GM12878 (cell line): ENCODE measurements at regions not wholly inside any gene's neighbourhood (a gene's known extent, or its start where the extent isn't known, plus 50 kb on each side); places are given as distances from the start of the nearest gene placed in this dataset.

Experiments used
- HDAC6 ChIP-seq: fragments of 200-600 bp; sonication (generic); IDR thresholded peaks from one replicate; pipeline ENCODE4 v1.8.0; 2017; ENCODE audit warnings: antibody characterized with exemption; ENCODE audit not compliant: unreplicated experiment
- POLR2AphosphoS5 ChIP-seq: IDR thresholded peaks from 2 replicates; pipeline ENCODE4 v1.6.1; 2011; ENCODE audit warnings: mild to moderate bottlenecking, low read length, inconsistent platforms
- TF ChIP-seq, protein P1 (sequence below), 3 experiments: IDR thresholded peaks in 2 of 3; conservative IDR thresholded peaks in 1 of 3; 2 replicates each; pipeline ENCODE4 v1.5.1; 2011; ENCODE audit warnings: low read depth in 3 of 3, low read length in 3 of 3, mild to moderate bottlenecking in 3 of 3, control low read depth in 2 of 3, moderate library complexity in 2 of 3, inconsistent platforms in 1 of 3, mixed read lengths in 1 of 3; ENCODE audit not compliant: control insufficient read depth in 2 of 3, insufficient read depth in 1 of 3; ENCODE audit errors: extremely low read depth in 1 of 3

DNA sequence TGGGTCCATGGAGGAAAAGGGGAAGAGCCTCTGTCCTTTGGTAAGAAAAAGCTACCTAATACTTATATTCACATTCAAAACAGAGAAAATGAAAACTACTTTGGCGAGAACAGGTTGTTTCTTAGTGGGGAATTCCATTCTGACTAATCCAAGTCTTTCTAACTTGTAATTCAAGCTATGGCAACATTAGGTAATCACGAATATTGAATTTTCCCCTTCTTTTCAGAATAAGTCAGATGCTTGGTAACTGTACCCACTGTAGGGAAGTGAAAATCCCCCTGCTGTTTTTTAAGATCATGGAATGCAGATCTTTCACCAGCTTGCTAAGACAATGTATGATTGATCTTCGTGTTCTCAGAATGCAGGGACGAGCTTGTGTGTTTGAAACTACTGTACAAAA lies 384.4 kb downstream of the TCERG1L start:
- TF ChIP-seq HDAC6 (no peak), POLR2AphosphoS5 (no peak)
- TF ChIP-seq, protein P1, sequence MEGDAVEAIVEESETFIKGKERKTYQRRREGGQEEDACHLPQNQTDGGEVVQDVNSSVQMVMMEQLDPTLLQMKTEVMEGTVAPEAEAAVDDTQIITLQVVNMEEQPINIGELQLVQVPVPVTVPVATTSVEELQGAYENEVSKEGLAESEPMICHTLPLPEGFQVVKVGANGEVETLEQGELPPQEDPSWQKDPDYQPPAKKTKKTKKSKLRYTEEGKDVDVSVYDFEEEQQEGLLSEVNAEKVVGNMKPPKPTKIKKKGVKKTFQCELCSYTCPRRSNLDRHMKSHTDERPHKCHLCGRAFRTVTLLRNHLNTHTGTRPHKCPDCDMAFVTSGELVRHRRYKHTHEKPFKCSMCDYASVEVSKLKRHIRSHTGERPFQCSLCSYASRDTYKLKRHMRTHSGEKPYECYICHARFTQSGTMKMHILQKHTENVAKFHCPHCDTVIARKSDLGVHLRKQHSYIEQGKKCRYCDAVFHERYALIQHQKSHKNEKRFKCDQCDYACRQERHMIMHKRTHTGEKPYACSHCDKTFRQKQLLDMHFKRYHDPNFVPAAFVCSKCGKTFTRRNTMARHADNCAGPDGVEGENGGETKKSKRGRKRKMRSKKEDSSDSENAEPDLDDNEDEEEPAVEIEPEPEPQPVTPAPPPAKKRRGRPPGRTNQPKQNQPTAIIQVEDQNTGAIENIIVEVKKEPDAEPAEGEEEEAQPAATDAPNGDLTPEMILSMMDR (IDR thresholded peaks at IDR 0.05 in 2 of 3, conservative IDR thresholded peaks at IDR 0.05 in 1 of 3; ENCODE audit: control insufficient read depth in 2 of 3, extremely low read depth in 1 of 3, insufficient read depth in 1 of 3, low read depth in 3 of 3, low read length in 3 of 3): no peak
